Gastrocnemius medialis (tissue), 4 donors: ENCODE measurements at regions not wholly inside any gene's neighbourhood (a gene's known extent, or its start where the extent isn't known, plus 50 kb on each side); places are given as distances from the start of the nearest gene placed in this dataset.

Experiments used
- POLR2A ChIP-seq, 2 donors: fragments of 450-650 bp; IDR thresholded peaks; one replicate each; pipeline ENCODE4 v1.6.1; 2017; ENCODE audit warnings: antibody characterized with exemption in 2 of 2, mild to moderate bottlenecking in 2 of 2, moderate library complexity in 2 of 2
- TF ChIP-seq, protein P1 (sequence below), 5 experiments: fragments of 450-650 bp in 3 of 5; fragments of 200-600 bp in 2 of 5; sonication (generic) in 2 of 5; IDR thresholded peaks in 4 of 5; conservative IDR thresholded peaks in 1 of 5; 1 replicate in 4 of 5; 2 replicates in 1 of 5; pipeline ENCODE4 v1.5.1; 2016 to 2019; ENCODE audit warnings: antibody characterized with exemption in 5 of 5, mild to moderate bottlenecking in 3 of 5, moderate library complexity in 3 of 5

DNA sequence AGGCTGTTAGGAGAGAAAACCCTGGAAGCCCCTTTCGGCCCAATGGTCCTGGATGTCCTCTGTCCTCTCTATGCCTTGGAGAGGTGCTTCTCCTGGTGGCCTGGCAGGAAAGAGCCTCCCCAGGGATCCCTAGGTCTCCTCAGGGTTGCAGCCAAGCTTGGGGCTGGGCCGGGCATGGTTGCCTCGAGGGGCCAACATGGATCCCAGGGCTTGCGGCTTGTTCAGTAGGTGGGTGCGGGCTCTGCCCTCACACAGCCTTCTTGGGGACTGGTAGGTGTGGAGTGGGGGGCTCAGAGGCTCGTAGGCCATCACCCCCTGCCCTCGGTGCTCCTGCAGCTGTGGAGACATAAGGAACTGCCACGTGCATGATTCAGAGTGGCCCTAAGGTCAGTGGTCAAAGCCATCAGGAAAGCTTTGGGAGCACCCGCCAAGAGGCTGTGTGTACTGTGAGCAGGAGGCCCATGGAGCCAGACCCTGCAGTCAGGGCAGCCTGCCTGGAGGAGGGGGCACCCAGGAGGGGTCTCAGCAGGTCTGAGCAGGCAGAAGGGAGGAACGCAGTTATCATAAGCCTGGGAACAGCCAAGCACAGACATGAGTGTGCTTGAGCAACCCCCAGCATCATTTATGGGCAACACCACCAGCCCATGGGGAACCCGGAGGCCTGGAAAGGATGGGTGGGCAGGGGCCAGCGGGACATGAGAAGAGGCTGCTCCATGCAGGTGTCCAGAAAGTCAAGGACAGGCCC lies 231.0 kb downstream of the GLI2 start:
- TF ChIP-seq POLR2A (IDR thresholded peaks at IDR 0.05) = no peak
- TF ChIP-seq, protein P1, sequence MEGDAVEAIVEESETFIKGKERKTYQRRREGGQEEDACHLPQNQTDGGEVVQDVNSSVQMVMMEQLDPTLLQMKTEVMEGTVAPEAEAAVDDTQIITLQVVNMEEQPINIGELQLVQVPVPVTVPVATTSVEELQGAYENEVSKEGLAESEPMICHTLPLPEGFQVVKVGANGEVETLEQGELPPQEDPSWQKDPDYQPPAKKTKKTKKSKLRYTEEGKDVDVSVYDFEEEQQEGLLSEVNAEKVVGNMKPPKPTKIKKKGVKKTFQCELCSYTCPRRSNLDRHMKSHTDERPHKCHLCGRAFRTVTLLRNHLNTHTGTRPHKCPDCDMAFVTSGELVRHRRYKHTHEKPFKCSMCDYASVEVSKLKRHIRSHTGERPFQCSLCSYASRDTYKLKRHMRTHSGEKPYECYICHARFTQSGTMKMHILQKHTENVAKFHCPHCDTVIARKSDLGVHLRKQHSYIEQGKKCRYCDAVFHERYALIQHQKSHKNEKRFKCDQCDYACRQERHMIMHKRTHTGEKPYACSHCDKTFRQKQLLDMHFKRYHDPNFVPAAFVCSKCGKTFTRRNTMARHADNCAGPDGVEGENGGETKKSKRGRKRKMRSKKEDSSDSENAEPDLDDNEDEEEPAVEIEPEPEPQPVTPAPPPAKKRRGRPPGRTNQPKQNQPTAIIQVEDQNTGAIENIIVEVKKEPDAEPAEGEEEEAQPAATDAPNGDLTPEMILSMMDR (IDR thresholded peaks at IDR 0.05 in 4 of 5, conservative IDR thresholded peaks at IDR 0.05 in 1 of 5) = no peak
